ENCODE measurements at regions not wholly inside any gene's neighbourhood (a gene's known extent, or its start where the extent isn't known, plus 50 kb on each side); places are given as distances from the start of the nearest gene placed in this dataset.

GRCh38 chr1:65022216-65022615 is 55.9 kb upstream of the JAK1 start:
- TF ChIP-seq CTCF (IDR thresholded peaks at IDR 0.05) (no peak), POLR2AphosphoS5 (IDR thresholded peaks at IDR 0.05; ENCODE audit: low read depth, low read length) (no peak), NFIC (IDR thresholded peaks at IDR 0.05; ENCODE audit: borderline replicate concordance) (no peak), GABPA (IDR thresholded peaks at IDR 0.05; ENCODE audit: low read depth) (no peak)
